GM21737 (cell line): ENCODE measurements at regions not wholly inside any gene's neighbourhood (a gene's known extent, or its start where the extent isn't known, plus 50 kb on each side); places are given as distances from the start of the nearest gene placed in this dataset.

ENCODE experiments used
- ATAC-seq: cut with Tn5 transposase; IDR thresholded peaks from one replicate; pipeline ENCODE4 v1.9.1; 2021; ENCODE audit warnings: mild to moderate bottlenecking, moderate library complexity; ENCODE audit not compliant: unreplicated experiment

GRCh38 chr2:22500555-22500935 is 884.4 kb upstream of the KLHL29 start:
- ATAC-seq, result no peak

DNA sequence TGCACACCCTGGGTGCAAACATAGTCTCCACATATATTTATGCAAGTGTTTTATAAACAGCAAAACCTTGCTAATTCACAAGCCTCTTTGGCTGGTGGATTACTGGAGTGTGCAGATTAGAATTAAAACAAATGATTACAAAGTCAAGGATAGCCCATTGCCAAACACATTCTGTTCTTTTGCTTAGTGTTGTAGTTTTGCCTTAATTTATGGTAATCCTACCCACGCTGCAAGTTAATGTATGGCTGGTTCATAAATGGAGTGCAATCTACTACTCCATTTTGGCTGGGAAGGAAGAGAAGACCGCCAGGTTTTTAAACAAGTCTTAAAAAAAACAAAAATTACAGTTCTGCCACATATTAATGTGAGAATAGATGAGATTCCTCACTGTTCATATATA is 883.1 kb upstream of the KLHL29 start:
- no peak for ATAC-seq

DNA sequence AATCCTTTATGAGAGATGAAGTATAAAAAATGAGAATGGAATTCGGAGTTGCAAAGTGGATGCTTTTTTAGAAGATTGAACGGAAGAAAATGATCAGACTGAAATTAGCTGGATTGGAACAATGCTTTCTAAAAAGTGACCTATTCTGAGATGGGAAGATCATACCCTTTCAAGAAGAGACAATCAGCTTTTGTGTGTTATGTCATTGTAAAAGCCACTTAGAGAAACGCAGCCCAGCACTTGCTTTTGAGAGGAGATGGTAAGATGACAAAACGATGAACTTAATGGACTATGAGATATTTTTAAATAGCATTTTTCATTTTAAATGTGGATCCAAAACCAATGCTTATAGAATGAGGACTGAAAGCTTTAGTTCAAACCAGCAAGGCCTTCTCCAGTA is 871.4 kb upstream of the KLHL29 start:
- no peak for ATAC-seq

- no peak for ATAC-seq
These were observed 867.8 kb upstream of the KLHL29 start for GRCh38 chr2:22517141-22517540.

DNA sequence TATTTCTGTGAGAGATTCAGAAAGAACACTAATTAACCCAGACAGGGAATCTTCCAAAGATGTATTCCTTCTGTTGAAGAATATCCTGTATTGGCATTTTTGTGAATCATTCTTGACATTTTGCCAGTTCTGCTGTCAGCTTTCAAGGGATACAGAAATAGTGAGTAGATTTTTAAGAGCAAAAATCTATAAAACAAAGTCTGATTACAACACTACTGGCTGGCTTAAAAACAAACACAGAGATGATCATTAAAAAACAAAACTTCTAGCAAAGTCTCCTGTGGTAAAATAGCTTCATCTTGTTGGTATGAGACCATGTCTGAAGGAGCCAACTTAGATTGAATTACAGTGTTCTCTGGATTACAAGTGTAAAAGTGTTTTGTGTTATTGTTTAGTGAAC is 866.3 kb upstream of the KLHL29 start:
- no peak for ATAC-seq

- ATAC-seq, result no peak
These were observed 864.4 kb upstream of the KLHL29 start for GRCh38 chr2:22520369-22521288.

DNA sequence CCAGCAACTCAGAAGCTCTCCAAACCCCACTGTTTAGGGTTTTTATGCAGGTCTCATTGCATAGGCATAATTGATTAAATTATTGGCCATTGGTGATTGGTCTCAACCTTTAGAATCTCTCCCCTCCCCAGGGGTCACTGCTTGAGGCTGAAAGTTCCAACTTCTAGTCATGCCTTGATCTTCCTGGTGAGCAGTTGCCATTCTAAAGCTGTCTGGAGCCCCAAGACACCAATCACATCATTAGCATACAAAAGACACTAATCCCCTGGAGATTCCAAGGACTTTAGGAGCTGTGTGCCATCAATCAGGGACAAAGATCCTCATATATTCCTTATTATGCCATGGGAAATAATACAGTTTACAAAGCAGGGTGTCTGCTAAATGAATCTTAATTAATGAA is 863.4 kb upstream of the KLHL29 start:
- ATAC-seq, result no peak

DNA sequence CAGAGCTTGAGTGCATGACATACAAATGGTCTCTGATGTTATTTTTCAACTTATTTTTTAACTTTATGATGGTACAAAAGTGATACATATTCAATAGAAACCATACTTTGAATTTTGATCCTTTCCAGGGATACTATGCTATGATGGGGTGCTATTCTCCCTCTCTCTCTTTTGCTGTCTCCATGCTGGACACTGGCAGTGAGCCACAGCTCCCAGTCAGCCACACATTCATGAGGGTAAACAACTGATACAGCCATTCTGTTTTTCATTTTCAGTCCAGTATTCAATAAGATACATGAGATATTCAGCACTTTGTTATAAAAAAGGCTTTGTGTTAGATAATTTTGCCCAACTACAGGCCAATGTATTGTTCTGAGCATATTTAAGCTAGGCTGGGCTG is 859.3 kb upstream of the KLHL29 start:
- no peak for ATAC-seq

DNA sequence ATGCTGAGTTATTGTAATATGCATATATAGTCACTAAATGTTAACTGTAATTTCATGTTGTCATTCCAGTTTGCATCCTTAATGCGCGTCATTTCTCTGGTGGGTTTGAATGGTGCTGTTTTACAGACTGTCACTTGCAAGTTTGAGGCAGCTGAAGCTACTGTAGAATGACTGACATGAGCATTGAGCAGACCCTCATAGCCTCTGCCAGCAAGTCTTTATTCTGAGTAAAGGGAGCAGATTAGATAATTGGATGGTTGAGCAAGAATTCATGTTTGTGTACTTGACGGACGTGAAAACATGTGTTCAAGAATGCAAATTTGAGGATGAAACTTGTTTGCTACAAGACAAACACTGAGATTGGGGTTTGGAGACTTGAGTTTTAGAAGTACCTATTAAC is 854.8 kb upstream of the KLHL29 start:
- no peak for ATAC-seq

DNA sequence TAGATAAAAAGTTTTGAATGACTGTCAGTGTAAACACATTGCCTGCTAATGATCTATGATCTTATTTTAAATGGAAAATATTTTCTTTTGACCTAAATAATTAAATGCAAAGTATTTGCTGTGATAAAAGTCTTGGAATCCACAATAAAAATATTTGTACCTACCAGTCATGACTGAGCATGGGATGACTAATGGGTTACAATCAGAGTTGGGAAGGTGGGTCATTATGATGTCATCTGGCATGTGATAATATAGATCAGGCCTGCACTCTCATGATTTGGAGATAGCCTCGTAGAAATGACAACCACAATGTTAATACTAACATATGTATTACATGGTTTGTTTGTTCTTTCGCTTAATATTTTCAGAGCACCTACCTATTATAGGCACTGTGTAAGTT is 848.8 kb upstream of the KLHL29 start:
- no peak for ATAC-seq

DNA sequence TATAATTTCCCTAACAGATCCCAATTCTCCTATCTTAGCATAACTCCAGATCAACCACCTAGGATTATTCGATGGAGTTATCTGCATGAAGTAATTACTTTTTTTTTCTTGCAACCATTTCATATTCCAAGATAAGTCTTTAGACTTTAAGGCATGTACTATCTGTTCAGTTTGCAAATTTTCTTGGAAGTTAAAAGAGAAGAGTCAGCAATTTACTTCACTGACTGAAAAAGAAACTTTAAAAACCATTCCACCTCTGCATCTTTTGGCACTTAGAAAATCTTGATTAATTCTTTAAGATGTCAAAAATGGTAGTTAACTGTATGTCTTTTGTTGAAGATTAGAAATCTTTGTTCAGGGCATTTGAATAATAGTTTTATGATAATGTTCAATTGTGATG is 830.5 kb upstream of the KLHL29 start:
- ATAC-seq, result no peak

- ATAC-seq, result no peak
These were observed 827.6 kb upstream of the KLHL29 start for GRCh38 chr2:22557406-22557805.

DNA sequence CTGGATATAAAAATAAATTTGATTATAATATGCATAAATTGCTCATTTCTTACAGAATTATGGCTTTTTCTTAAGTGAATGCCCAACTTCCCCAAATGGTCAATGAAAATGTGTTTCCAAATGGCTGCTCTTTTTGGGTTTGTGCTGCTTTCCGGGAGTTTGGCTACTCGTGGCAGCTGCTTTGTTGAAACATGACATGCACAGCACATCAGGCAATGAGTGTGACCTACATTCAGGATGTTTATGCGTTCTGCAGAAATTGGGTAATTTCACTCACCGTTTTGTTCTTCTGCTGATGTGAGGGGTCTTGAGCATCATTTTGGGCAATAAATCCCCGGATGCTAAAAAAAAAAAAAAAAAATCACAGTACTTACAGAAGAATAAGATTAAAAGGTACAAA is 825.0 kb upstream of the KLHL29 start:
- ATAC-seq, result no peak

GRCh38 chr2:22579341-22579740 is 805.6 kb upstream of the KLHL29 start:
- ATAC-seq, result no peak

DNA sequence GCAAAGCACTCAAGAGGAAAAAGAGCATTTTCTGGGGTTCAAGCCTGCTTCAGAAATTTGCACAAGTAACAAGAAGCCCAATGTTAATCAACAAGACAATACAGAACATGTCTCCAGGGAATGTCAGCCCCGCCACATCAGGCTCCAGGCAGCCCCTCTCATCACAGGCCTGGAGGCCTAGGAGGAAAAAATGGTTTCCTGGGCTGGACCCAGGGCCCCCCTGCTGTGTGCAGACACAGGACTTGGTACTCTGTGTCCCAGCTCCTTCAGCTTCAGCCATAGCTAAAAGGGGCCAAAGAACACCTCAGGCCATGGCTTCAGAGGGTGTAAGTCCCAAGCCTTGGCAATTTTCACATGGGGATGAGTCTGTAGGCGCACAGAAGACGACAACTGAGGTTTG is 802.9 kb upstream of the KLHL29 start:
- ATAC-seq, result no peak

DNA sequence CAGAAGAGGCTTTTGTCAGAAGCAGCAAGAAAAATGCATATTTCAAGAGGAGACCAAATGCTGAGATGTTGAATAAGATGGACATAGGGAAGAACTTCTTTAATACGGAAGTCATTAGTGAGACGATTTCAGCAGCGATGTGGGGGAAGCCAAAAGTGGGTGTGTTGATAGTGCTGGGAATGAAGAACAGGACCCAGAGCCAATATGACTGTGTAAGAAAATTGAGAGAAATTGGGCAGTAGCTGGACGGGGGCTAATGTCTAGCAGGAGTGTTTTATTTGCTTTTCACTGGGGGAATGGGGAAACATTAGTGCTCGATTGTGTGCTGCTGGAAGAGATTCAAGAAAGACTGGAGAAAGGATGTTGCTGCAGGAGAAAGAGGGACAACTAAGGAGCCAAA is 788.7 kb upstream of the KLHL29 start:
- no peak for ATAC-seq

DNA sequence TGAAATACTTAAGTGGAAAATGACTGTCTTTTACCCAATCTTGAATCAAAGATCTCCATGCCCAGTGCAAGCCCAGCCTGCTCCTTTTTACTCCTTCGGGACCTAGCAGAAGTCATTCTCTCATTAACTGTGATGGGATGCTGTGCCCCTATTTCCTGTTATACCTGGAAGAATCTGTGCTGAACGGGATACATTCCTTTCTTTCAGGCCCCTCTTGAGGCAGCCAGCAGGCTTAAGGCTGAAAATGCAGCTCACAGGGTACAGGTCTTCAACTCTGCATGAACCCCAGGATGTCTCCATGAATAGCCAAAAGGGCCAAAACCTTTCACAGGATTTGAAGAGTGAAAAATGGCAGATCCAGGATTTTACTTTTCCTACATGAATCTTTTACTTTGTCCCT is 784.8 kb upstream of the KLHL29 start:
- no peak for ATAC-seq

GRCh38 chr2:22600999-22601398 is 784.0 kb upstream of the KLHL29 start:
- ATAC-seq, result no peak

GRCh38 chr2:22604136-22604535 is 780.8 kb upstream of the KLHL29 start:
- no peak for ATAC-seq

GRCh38 chr2:22616031-22616430 is 768.9 kb upstream of the KLHL29 start:
- no peak for ATAC-seq

GRCh38 chr2:22623620-22624019 is 761.4 kb upstream of the KLHL29 start:
- no peak for ATAC-seq

DNA sequence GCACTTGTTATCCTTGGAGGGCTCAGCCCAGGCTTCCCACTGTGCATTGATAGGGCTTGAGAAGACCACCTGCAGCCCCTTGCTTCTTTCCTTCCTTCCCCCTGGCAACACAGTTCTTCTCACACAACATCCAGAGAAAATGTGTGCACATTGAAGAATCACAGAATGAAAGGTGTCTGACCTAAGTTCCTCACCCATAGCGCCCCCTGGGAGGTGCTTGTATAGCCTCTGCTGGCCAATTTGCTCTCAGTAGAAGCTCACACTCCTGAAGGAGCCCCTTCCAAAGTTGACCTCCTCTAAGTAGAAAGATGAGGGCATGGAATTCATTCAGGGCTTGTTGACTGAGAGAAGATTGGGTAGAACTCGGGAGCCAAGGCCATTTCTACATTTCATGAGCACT is 758.4 kb upstream of the KLHL29 start:
- no peak for ATAC-seq

DNA sequence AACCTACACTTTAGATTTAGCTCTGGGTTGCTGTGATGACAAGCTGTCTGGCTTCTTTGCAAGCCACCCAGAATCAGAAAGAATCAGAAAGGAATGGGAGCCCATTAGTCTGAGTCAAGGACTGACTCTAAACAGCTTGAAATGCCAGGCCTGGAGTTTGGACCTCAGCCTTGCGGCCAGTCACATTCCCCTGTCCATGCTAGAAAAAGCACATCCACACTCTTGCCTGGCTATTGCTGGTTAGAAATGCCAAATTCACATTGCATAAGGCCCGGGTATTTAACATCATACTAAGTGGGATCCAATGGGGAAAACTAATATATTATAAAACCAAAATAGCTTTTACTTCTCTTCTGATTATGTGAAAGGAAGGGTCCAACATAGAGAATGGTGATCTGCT is 756.8 kb upstream of the KLHL29 start:
- ATAC-seq, result no peak
